GM23338 (cell line): ENCODE measurements at regions not wholly inside any gene's neighbourhood (a gene's known extent, or its start where the extent isn't known, plus 50 kb on each side); places are given as distances from the start of the nearest gene placed in this dataset.

ENCODE experiments used
- ATAC-seq: fragments of 200-7000 bp; cut with Tn5 transposase; 3 replicates; pipeline ENCODE4 v1.9.1; 2020
- DNase-seq: peaks from one replicate; pipeline ENCODE4 v3.0.0-alpha.2; 2015; ENCODE audit warnings: low spot score
- H2AFZ ChIP-seq: fragments of 200-600 bp; sonication (generic); 2 replicates; pipeline ENCODE4 v1.8.0; 2016; ENCODE audit warnings: antibody characterized with exemption, mild to moderate bottlenecking, moderate library complexity
- H3F3A ChIP-seq: fragments of 200-600 bp; sonication (generic); replicated peaks from 2 replicates; pipeline ENCODE4 v1.8.0; 2017; ENCODE audit warnings: antibody characterized with exemption, mixed run types, low read depth
- H3K27ac ChIP-seq: fragments of 200-600 bp; sonication (generic); 2 replicates; pipeline ENCODE4 v1.6.1; 2016; ENCODE audit warnings: low read depth
- H3K27me3 ChIP-seq: fragments of 200-600 bp; sonication (generic); 2 replicates; pipeline ENCODE4 v1.8.0; 2016; ENCODE audit warnings: mild to moderate bottlenecking, mixed run types, moderate library complexity; ENCODE audit not compliant: insufficient read depth
- H3K36me3 ChIP-seq: fragments of 200-600 bp; sonication (generic); 2 replicates; pipeline ENCODE4 v1.8.0; 2016; ENCODE audit warnings: mild to moderate bottlenecking; ENCODE audit not compliant: insufficient read depth
- H3K4me1 ChIP-seq: fragments of 200-600 bp; sonication (generic); 2 replicates; pipeline ENCODE4 v1.8.0; 2016; ENCODE audit warnings: mild to moderate bottlenecking, moderate library complexity; ENCODE audit not compliant: insufficient read depth
- H3K4me2 ChIP-seq: fragments of 200-600 bp; sonication (generic); 2 replicates; pipeline ENCODE4 v1.7.1; 2017; ENCODE audit warnings: mixed run types
- H3K4me3 ChIP-seq: fragments of 200-600 bp; sonication (generic); 2 replicates; pipeline ENCODE4 v1.6.1; 2016; ENCODE audit warnings: mixed run types
- H3K79me2 ChIP-seq: fragments of 200-600 bp; sonication (generic); replicated peaks from 2 replicates; pipeline ENCODE4 v1.8.0; 2017; ENCODE audit warnings: mild to moderate bottlenecking; ENCODE audit not compliant: insufficient read depth
- H3K9me2 ChIP-seq: fragments of 200-600 bp; sonication (generic); 2 replicates; pipeline ENCODE4 v1.8.0; 2017; ENCODE audit not compliant: insufficient read depth
- H4K20me1 ChIP-seq: fragments of 200-600 bp; sonication (generic); replicated peaks from 2 replicates; pipeline ENCODE4 v1.8.0; 2017; ENCODE audit warnings: mild to moderate bottlenecking; ENCODE audit not compliant: insufficient read depth
- H3K27ac Mint-ChIP-seq: 2 replicates; pipeline ENCODE4 v1.8.0; 2020; ENCODE audit warnings: inconsistent platforms, mild to moderate bottlenecking, moderate library complexity, mixed read lengths
- H3K27me3 Mint-ChIP-seq: 3 replicates; pipeline ENCODE4 v1.8.0; 2022; ENCODE audit warnings: low read depth, mild to moderate bottlenecking, moderate library complexity, mixed read lengths, inconsistent platforms; ENCODE audit not compliant: insufficient read depth, poor library complexity
- H3K36me3 Mint-ChIP-seq: 3 replicates; pipeline ENCODE4 v1.8.0; 2021; ENCODE audit warnings: low read depth, mild to moderate bottlenecking, inconsistent platforms, moderate library complexity, mixed read lengths
- H3K4me1 Mint-ChIP-seq: 3 replicates; pipeline ENCODE4 v1.8.0; 2020; ENCODE audit warnings: mild to moderate bottlenecking, inconsistent platforms, mixed read lengths
- H3K4me3 Mint-ChIP-seq: 3 replicates; pipeline ENCODE4 v1.8.0; 2021; ENCODE audit warnings: moderate library complexity, mild to moderate bottlenecking, inconsistent platforms, mixed read lengths
- H3K9me3 Mint-ChIP-seq: 3 replicates; pipeline ENCODE4 v1.8.0; 2020; ENCODE audit warnings: moderate library complexity, mild to moderate bottlenecking, inconsistent platforms, mixed read lengths
- CREB1 ChIP-seq: fragments of 250-450 bp; sonication (Bioruptor Pico); IDR thresholded peaks from 2 replicates; pipeline ENCODE4 v1.5.0; 2020; ENCODE audit warnings: low read depth, mild to moderate bottlenecking, moderate library complexity
- CTCF ChIP-seq, 2 experiments: fragments of 200-600 bp in 1 of 2; sonication (generic) in 1 of 2; conservative IDR thresholded peaks; 2 replicates each; pipeline versions ENCODE4 v1.5.1 to v1.6.1; 2016 to 2017; ENCODE audit warnings: antibody characterized with exemption in 2 of 2, low read depth in 2 of 2, mild to moderate bottlenecking in 2 of 2, moderate library complexity in 1 of 2
- ETS1 ChIP-seq: IDR thresholded peaks from 2 replicates; pipeline ENCODE4 v1.6.1; 2016; ENCODE audit warnings: antibody characterized with exemption
- EZH2 ChIP-seq: fragments of 200-600 bp; sonication (generic); IDR thresholded peaks from one replicate; pipeline ENCODE4 v1.8.0; 2017; ENCODE audit warnings: antibody characterized with exemption, mild to moderate bottlenecking, low read depth; ENCODE audit not compliant: unreplicated experiment
- NANOG ChIP-seq: IDR thresholded peaks from 2 replicates; pipeline ENCODE4 v1.6.1; 2016; ENCODE audit warnings: antibody characterized with exemption, borderline replicate concordance
- STAT1 ChIP-seq: IDR thresholded peaks from one replicate; pipeline ENCODE4 v1.6.1; 2016; ENCODE audit warnings: antibody characterized with exemption; ENCODE audit not compliant: unreplicated experiment
- ZNF114 ChIP-seq: fragments of 250-450 bp; sonication (Bioruptor Pico); IDR thresholded peaks from 2 replicates; pipeline ENCODE4 v1.5.0; 2020; ENCODE audit warnings: mild to moderate bottlenecking, moderate library complexity
- ZNF331 ChIP-seq: fragments of 250-450 bp; sonication (Bioruptor Pico); IDR thresholded peaks from 2 replicates; pipeline ENCODE4 v1.5.0; 2020; ENCODE audit warnings: low read depth, mild to moderate bottlenecking, moderate library complexity
- ZNF462 ChIP-seq: fragments of 250-450 bp; sonication (Bioruptor Pico); IDR thresholded peaks from 2 replicates; pipeline ENCODE4 v1.5.0; 2020; ENCODE audit warnings: mild to moderate bottlenecking, moderate library complexity

- H3K4me3 ChIP-seq, result no peak overlapping the region
- H3K27me3 ChIP-seq, result no peaks in the 10 kb centered on the region
- no peaks in the 10 kb centered on the region for H3K79me2 ChIP-seq
- H3K36me3 Mint-ChIP-seq, result no peaks in the 10 kb centered on the region
- no peaks in the 10 kb centered on the region for H3K36me3 ChIP-seq
- H3K27me3 Mint-ChIP-seq, result no peaks in the 10 kb centered on the region
- H4K20me1 ChIP-seq, result no peaks in the 10 kb centered on the region
- TF ChIP-seq STAT1 (no peak), CREB1 (CRISPR knock-in tag) (no peak), CTCF (conservative IDR thresholded peaks at IDR 0.05; ENCODE audit: low read depth in 2 of 2) (no peak), EZH2 (no peak), ZNF462 (no peak), ZNF114 (no peak), NANOG (no peak), ETS1 (no peak), ZNF331 (no peak)
- no peak overlapping the region for H2AFZ ChIP-seq
- H3K4me1 Mint-ChIP-seq, result no peaks in the 10 kb centered on the region
- no peak overlapping the region for H3K4me3 Mint-ChIP-seq
- no peaks in the 10 kb centered on the region for H3K9me2 ChIP-seq
- H3K4me2 ChIP-seq, result no peak overlapping the region
- no peak overlapping the region for H3K27ac Mint-ChIP-seq
- DNase-seq (no peak), ATAC-seq (no peak)
- H3F3A ChIP-seq, result no peaks in the 10 kb centered on the region
- no peaks in the 10 kb centered on the region for H3K9me3 Mint-ChIP-seq
- H3K27ac ChIP-seq, result no peak overlapping the region
- H3K4me1 ChIP-seq, result no peaks in the 10 kb centered on the region
These were observed 211.3 kb downstream of the MBL2 start for GRCh38 chr10:52561322-52561721.
